ENCODE measurements at regions not wholly inside any gene's neighbourhood (a gene's known extent, or its start where the extent isn't known, plus 50 kb on each side); places are given as distances from the start of the nearest gene placed in this dataset.

GRCh38 chr5:67315082-67315989 is 118.7 kb upstream of the CD180 start:
- TF ChIP-seq SIN3A (IDR thresholded peaks at IDR 0.05; ENCODE audit: borderline replicate concordance, insufficient read depth, low read length) = no peak
- no peak for TF ChIP-seq POLR2AphosphoS5 (IDR thresholded peaks at IDR 0.05; ENCODE audit: low read depth, low read length)
- no peak for TF ChIP-seq TAF1 (IDR thresholded peaks at IDR 0.05; ENCODE audit: borderline replicate concordance, insufficient read depth, low read length)
- TF ChIP-seq FOXP2 (optimal IDR thresholded peaks at IDR 0.05; ENCODE audit: borderline replicate concordance, extremely low read depth, extremely low read length, insufficient read depth) = no peak
- TF ChIP-seq, protein P1, sequence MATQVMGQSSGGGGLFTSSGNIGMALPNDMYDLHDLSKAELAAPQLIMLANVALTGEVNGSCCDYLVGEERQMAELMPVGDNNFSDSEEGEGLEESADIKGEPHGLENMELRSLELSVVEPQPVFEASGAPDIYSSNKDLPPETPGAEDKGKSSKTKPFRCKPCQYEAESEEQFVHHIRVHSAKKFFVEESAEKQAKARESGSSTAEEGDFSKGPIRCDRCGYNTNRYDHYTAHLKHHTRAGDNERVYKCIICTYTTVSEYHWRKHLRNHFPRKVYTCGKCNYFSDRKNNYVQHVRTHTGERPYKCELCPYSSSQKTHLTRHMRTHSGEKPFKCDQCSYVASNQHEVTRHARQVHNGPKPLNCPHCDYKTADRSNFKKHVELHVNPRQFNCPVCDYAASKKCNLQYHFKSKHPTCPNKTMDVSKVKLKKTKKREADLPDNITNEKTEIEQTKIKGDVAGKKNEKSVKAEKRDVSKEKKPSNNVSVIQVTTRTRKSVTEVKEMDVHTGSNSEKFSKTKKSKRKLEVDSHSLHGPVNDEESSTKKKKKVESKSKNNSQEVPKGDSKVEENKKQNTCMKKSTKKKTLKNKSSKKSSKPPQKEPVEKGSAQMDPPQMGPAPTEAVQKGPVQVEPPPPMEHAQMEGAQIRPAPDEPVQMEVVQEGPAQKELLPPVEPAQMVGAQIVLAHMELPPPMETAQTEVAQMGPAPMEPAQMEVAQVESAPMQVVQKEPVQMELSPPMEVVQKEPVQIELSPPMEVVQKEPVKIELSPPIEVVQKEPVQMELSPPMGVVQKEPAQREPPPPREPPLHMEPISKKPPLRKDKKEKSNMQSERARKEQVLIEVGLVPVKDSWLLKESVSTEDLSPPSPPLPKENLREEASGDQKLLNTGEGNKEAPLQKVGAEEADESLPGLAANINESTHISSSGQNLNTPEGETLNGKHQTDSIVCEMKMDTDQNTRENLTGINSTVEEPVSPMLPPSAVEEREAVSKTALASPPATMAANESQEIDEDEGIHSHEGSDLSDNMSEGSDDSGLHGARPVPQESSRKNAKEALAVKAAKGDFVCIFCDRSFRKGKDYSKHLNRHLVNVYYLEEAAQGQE (IDR thresholded peaks at IDR 0.05; ENCODE audit: insufficient read depth in 1 of 2, low read depth in 2 of 2, low read length in 2 of 2) = no peak

DNA sequence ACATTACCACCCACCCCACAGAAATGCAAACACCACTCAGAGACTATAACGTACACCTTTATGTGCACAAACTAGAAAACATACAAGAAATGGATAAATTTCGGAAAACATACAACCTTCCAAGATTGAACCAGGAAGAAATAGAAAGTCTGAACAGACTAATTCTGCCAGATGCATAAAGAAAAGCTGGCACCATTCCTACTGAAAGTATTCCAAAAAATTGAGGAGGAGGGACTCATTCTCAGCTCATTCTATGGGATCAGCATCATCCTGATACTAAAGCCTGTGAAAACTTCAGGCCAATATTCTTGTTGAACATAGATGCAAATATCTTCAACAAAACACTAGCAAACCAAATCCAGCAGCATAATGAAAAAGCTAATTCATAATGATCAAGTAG is 115.1 kb upstream of the CD180 start:
- TF ChIP-seq SIN3A (IDR thresholded peaks at IDR 0.05; ENCODE audit: borderline replicate concordance, insufficient read depth, low read length) (no peak), FOXP2 (optimal IDR thresholded peaks at IDR 0.05; ENCODE audit: borderline replicate concordance, extremely low read depth, extremely low read length, insufficient read depth) (no peak), POLR2AphosphoS5 (IDR thresholded peaks at IDR 0.05; ENCODE audit: low read depth, low read length) (no peak), TAF1 (IDR thresholded peaks at IDR 0.05; ENCODE audit: borderline replicate concordance, insufficient read depth, low read length) (no peak)
- TF ChIP-seq, protein P1 (IDR thresholded peaks at IDR 0.05; ENCODE audit: insufficient read depth in 1 of 2, low read depth in 2 of 2, low read length in 2 of 2) = no peak

GRCh38 chr5:67311208-67311607 is 114.6 kb upstream of the CD180 start:
- TF ChIP-seq SIN3A (IDR thresholded peaks at IDR 0.05; ENCODE audit: borderline replicate concordance, insufficient read depth, low read length) (no peak), FOXP2 (optimal IDR thresholded peaks at IDR 0.05; ENCODE audit: borderline replicate concordance, extremely low read depth, extremely low read length, insufficient read depth) (no peak), TAF1 (IDR thresholded peaks at IDR 0.05; ENCODE audit: borderline replicate concordance, insufficient read depth, low read length) (no peak), POLR2AphosphoS5 (IDR thresholded peaks at IDR 0.05; ENCODE audit: low read depth, low read length) (no peak)
- TF ChIP-seq, protein P1 (IDR thresholded peaks at IDR 0.05; ENCODE audit: insufficient read depth in 1 of 2, low read depth in 2 of 2, low read length in 2 of 2) = no peak

GRCh38 chr5:67310740-67311139 is 114.1 kb upstream of the CD180 start:
- TF ChIP-seq FOXP2 (optimal IDR thresholded peaks at IDR 0.05; ENCODE audit: borderline replicate concordance, extremely low read depth, extremely low read length, insufficient read depth) (no peak), SIN3A (IDR thresholded peaks at IDR 0.05; ENCODE audit: borderline replicate concordance, insufficient read depth, low read length) (no peak), TAF1 (IDR thresholded peaks at IDR 0.05; ENCODE audit: borderline replicate concordance, insufficient read depth, low read length) (no peak), POLR2AphosphoS5 (IDR thresholded peaks at IDR 0.05; ENCODE audit: low read depth, low read length) (no peak)
- TF ChIP-seq, protein P1 (IDR thresholded peaks at IDR 0.05; ENCODE audit: insufficient read depth in 1 of 2, low read depth in 2 of 2, low read length in 2 of 2) = no peak

Data from PFSK-1 (cell line).